Endothelial cell of hepatic sinusoid (primary cell): ENCODE measurements at regions not wholly inside any gene's neighbourhood (a gene's known extent, or its start where the extent isn't known, plus 50 kb on each side); places are given as distances from the start of the nearest gene placed in this dataset.
"Not testable (repeated sequence)": the region's sequence is repeated elsewhere in the genome, so short reads cannot be mapped to it uniquely, and the experiment has no call there.

Source experiments
- in situ Hi-C: cut with HindIII; loops from 2 replicates; pipeline ENCODE4 v1.10.0; 2017; ENCODE audit warnings: low sequenced_read_pairs

- in situ Hi-C loops: no loop called here
Observed at GRCh38 chr2:224181534-224182155, 142.6 kb upstream of the SERPINE2 start.

- in situ Hi-C loops: no loop called here
Observed at GRCh38 chr2:224180810-224181209, 141.7 kb upstream of the SERPINE2 start.

DNA sequence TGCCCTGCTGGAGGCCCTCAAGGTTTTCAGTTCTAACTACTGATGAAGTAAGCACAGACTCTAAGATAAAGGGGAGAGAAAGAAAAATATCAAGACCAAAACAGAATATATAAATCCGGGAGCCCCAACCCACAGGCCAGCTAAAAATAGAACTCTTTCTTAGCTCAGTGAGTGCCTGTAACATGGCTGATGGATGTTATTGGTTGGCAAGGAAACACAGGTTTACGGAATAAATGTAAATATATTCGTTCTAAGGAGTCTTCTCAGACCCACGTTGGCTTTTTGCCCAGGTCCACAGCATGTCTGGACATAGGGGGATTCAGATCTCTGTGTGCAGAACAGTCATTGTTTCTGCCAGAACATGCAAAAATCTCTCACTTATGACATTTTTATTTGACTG, 139.0 kb upstream of the SERPINE2 start:
- in situ Hi-C loops: loop anchor here (5.0 kb wide), 1 partner anchor 46 kb away; no protein-coding TSS in a partner anchor

DNA sequence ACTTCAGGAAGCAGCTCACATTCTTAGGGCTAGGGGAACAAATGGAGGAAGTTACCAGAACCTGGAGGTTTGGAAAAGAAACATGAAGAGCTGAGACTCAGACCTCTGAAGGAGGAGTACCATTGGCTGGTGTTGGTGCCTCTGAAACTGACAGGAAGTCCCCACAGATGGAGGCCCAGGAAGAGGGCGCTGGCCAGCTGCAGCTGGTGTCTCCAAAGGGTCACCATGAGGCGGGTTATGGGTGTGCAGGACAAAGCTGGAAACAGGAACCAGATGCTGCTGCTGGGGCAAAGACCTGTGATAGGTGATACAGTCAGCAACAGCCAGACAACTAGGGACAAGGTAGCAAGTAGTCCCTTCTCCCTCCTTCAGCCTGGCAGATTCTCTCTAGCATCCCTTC, 136.5 kb upstream of the SERPINE2 start:
- in situ Hi-C loops: loop anchor here (5.0 kb wide), 1 partner anchor 43 kb away; no protein-coding TSS in a partner anchor

DNA sequence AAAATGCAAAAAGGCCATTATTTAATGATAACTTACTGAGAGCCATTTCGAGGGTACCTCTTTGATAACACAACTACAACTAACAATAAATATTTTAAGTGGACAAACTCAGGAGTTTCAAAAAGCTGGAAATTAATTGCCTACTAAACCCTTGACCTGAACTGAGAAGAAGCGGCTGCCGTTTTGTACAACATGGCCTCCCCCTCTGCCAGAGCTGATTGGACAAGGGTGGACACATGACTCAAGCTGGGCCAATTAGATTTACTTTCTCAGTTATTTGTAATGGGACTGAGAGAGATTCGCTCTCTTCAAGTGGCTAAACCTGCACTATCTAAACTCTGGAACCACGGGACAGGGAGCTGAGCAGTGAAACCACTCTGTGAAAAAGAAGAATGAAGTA, 135.9 kb upstream of the SERPINE2 start:
- in situ Hi-C loops: loop anchor here (5.0 kb wide), 1 partner anchor 43 kb away; no protein-coding TSS in a partner anchor

- in situ Hi-C loops: no loop called here
Observed at GRCh38 chr2:224174521-224174920, 135.4 kb upstream of the SERPINE2 start.

GRCh38 chr2:224173933-224174332, 134.8 kb upstream of the SERPINE2 start:
- in situ Hi-C loops: no loop called here

DNA sequence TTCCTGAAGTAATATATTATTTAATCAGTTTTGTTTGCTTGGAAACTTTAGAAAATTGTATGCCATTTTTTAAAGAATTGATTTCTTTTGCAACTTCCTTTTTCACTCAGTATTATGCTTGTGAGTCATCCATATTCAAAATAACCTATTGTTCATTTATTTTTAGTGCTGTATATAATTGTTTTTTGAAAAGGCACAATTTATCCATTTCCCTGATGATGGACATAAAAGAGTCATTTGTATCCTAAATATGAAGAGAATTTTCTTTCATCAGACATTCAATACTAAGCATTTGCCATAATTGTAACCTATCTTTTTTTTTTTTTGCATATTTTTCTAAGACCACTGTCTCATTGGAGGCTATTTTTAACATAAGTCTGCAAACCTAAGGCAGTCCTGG, 134.1 kb upstream of the SERPINE2 start:
- in situ Hi-C loops: no loop called here

DNA sequence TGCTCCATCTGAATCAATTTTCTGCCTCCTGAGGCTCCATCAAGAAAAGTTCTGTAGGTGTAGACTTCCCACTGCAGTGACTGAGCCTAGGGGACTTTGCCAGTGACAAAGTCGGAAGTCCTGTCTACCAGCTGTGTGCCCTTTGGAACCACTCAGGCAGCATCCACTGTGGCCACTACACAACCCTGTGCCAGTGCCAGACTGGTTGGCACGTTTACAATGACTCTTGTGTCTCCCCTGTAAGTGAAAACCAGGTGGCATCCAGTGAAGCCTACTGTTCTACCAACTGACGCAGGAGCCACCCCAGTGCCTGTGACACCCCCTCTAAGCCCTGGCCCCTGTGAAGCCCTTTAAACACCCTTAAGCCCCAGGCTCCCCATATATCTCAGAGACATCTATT, 132.1 kb upstream of the SERPINE2 start:
- in situ Hi-C loops: no loop called here

GRCh38 chr2:224169847-224170246, 130.8 kb upstream of the SERPINE2 start:
- in situ Hi-C loops: no loop called here

DNA sequence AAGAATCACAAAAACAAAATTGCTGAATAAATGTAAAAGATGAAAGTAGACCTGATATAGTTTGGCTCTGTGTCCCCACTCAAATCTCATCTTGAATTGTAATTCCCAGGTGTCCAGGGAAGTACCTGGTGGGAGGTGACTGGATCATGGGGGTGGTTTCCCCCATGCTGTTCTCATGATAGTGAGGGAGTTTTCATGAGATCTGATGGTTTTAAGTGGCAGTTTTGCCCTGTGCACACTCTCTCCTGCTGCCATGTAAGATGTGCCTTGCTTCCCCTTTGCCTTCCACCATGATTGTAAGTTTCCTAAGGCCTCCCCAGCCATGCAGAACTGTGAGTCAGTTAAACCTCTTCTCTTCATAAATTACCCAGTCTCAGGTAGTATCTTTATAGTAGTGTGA, 128.7 kb upstream of the SERPINE2 start:
- in situ Hi-C loops: not testable (repeated sequence)

- in situ Hi-C loops: no loop called here
Observed at GRCh38 chr2:224166654-224167053, 127.6 kb upstream of the SERPINE2 start.

- in situ Hi-C loops: no loop called here
Observed at GRCh38 chr2:224165901-224166319, 126.8 kb upstream of the SERPINE2 start.

DNA sequence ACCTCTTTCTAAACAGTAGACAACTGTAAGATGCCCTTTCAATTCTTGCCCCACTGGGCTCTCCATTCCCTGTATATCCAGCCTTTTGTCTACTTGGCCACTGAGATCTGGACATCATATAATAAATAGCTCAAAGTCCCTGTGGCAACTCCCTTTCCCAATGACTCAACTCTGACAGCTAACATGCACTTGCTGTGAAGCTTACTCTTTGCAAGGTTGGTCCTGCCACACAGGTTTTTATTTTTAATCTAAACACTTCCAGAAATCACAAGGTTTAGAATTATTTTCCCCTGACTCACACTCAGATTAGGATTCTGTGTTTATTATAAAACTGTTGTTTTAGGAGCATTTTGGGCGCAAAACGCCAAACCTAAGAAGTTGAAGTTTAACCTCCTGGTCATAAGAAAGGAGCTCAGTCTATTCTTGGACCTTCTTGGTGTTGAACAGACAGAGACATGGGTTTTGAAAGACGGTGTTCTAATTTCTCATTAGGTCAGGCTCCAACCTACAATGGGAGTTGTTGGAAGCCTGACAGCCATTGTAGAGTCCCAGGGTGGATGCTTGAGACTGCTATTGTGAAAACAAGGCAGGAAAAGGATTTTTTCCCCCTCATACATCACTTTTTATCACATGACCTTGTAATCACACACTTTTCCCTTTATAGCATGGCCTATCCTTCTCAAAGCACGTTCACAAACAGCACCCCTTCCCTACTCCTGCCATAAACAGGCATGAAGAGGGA, 124.7 kb upstream of the SERPINE2 start:
- in situ Hi-C loops: no loop called here

DNA sequence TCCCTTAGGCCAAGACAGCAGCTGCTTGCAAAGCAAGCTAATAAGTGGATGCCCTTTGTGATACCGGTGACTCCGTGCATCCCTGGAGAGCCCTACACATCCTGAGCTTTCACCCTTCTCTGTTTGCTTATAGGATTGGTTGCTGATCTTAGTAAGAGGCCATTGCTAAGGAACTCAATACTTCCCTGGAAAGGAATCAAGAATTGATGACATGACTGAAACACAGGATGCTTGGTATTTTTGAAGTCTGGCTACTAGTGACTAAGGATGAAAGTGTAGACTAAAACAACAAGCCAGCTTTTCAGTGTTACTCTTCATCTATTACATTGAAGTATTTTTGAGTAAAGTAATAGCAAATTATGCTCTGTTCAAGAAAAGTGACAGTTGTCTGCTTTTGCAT, 123.0 kb upstream of the SERPINE2 start:
- in situ Hi-C loops: no loop called here

GRCh38 chr2:224161712-224162111, 122.6 kb upstream of the SERPINE2 start:
- in situ Hi-C loops: no loop called here

DNA sequence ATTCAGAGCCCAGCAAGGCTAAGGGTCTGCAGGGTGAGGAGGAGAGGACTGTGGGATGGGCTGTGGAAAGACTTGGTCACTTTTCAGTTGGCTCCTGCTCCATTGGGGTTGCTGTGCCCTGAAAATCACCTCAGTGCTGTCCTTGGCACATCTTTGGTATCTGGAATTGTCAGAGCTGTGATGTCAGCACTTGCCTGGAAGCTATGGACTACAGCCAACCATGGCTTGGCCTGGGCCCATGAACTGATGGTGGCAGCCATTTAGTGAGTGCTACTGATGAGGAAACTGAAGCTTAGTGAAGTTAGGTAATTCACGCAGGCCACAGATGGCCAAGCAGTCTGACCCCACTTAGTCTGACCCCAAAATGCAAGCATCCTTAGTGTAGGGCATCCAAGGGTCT, 121.8 kb upstream of the SERPINE2 start:
- in situ Hi-C loops: no loop called here

GRCh38 chr2:224159345-224159928, 120.4 kb upstream of the SERPINE2 start:
- in situ Hi-C loops: no loop called here

DNA sequence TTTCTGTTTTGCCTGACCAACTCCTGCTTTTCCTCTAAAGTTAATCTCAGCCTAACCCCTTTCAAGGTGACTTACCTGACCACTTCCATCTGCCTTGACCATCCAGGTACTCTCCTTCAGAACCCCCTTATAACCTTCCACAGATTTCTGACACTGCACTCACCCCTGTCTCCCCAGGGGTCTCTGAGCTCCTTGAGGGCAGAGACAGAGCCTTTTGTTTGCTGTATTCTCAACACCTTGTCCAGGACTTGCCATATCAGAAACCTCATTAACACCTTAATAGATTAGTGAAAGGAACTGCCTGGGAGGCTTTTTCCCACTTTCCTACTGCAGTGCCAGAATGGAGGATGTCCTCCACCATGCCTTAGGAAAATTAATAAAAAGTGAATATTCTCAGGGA, 119.7 kb upstream of the SERPINE2 start:
- in situ Hi-C loops: no loop called here

GRCh38 chr2:224158061-224158460, 119.0 kb upstream of the SERPINE2 start:
- in situ Hi-C loops: no loop called here

DNA sequence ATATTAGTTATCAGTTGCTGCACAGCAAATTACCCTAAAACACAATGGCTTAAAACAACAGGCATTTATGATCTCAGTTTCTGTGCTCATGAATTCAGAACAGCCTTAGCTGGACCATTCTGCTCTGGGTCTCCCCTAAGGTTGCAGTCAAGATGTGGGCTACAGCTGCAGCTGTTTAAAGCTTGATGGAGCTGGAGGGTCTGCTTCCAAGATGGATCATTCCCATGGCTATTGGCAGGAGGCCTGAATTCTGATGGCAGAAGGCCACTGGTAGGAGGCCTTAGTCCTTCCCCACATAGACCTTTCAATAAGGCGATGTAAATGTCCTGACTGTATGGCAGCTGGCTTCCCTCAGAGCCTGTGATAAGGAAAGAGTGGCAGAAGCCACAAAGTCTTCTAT, 118.6 kb upstream of the SERPINE2 start:
- in situ Hi-C loops: no loop called here

DNA sequence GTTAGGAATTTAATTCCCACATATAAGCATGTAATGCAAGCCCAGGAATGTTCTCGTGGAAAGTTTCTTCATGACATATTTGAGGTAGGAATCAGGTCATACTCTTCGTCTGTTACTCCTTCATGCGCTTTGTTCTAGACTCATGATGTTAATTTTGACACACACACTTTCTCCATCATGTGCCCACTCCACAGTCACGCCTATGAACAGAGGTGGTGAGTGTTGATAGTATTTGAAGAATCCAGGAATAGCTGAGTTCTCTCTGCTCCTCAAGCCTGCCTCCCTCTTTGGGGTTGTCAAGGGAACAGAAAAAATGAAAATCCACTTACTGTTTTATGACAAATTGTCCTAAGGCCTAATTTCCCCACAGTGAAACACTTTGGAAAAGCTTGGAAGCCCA, 117.3 kb upstream of the SERPINE2 start:
- in situ Hi-C loops: no loop called here
